ENCODE measurements at regions not wholly inside any gene's neighbourhood (a gene's known extent, or its start where the extent isn't known, plus 50 kb on each side); places are given as distances from the start of the nearest gene placed in this dataset.

DNA sequence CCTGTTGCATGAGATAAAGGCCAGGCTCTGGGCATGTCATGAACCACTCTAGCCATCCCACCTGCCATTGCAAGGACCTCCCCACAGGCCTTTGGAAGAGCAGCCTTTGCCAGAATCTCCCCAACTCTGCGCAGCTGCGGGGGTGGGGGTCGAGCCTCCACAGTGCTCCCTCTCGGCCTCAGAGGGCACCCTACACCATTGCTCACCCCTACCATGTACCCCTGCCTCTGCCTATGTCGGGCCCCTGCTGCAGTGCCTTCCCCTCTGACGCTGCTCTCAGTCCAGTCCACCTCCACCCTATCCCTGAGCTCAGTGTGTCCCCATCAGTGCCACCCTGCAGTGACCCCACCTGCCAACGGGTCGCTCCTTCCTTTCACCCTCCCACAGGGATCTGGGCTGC, 679.7 kb upstream of the RAB6C start:
- H3K27ac ChIP-seq, result no peak overlapping the region
- H3K4me2 ChIP-seq, result no peak overlapping the region
- H3K9ac ChIP-seq, result no peak overlapping the region
- no peaks in the 10 kb centered on the region for H3K79me2 ChIP-seq (ENCODE audit: insufficient read depth, low read depth)
- H3K4me3 ChIP-seq (IDR thresholded peaks at IDR 0.05; ENCODE audit: insufficient read depth, low read depth, low read length), result no peak overlapping the region
- TF ChIP-seq, protein P1, sequence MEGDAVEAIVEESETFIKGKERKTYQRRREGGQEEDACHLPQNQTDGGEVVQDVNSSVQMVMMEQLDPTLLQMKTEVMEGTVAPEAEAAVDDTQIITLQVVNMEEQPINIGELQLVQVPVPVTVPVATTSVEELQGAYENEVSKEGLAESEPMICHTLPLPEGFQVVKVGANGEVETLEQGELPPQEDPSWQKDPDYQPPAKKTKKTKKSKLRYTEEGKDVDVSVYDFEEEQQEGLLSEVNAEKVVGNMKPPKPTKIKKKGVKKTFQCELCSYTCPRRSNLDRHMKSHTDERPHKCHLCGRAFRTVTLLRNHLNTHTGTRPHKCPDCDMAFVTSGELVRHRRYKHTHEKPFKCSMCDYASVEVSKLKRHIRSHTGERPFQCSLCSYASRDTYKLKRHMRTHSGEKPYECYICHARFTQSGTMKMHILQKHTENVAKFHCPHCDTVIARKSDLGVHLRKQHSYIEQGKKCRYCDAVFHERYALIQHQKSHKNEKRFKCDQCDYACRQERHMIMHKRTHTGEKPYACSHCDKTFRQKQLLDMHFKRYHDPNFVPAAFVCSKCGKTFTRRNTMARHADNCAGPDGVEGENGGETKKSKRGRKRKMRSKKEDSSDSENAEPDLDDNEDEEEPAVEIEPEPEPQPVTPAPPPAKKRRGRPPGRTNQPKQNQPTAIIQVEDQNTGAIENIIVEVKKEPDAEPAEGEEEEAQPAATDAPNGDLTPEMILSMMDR (conservative IDR thresholded peaks at IDR 0.05; ENCODE audit: low read depth, low read length), result no peak
- no peaks in the 10 kb centered on the region for H3K4me1 ChIP-seq (ENCODE audit: low read depth, poor library complexity, severe bottlenecking)
- H2AFZ ChIP-seq (ENCODE audit: low read depth), result no peak overlapping the region
- no peaks in the 10 kb centered on the region for H4K20me1 ChIP-seq (ENCODE audit: insufficient read depth)
- no peaks in the 10 kb centered on the region for H3K36me3 ChIP-seq (ENCODE audit: insufficient read depth)
- no peaks in the 10 kb centered on the region for H3K27me3 ChIP-seq (ENCODE audit: insufficient read depth, low read depth)

DNA sequence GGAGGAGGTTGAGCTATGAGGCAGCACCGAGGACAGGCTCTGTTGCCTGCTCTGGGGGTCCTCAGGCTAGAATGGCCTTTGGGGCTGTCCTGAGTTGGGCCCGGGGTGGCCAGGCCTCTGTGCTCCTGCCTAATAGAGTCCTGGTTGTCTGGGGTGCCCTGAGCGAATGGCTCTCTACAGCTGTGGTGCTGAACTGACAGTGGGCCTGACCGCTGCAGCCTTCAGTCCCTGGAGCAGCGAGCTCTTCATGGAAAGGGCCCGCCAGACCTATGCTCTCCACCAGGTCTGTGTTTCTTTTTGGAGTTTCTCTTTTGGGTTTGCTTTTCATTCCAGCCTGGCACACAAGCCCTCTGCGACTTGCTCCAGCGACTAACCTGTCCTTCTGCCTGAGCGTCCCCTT, 679.0 kb upstream of the RAB6C start:
- H3K27me3 ChIP-seq (ENCODE audit: insufficient read depth, low read depth), result no peaks in the 10 kb centered on the region
- no peak overlapping the region for H2AFZ ChIP-seq (ENCODE audit: low read depth)
- H3K9ac ChIP-seq, result no peak overlapping the region
- no peaks in the 10 kb centered on the region for H3K4me1 ChIP-seq (ENCODE audit: low read depth, poor library complexity, severe bottlenecking)
- no peak overlapping the region for H3K4me2 ChIP-seq
- H3K4me3 ChIP-seq (IDR thresholded peaks at IDR 0.05; ENCODE audit: insufficient read depth, low read depth, low read length), result no peak overlapping the region
- no peaks in the 10 kb centered on the region for H3K36me3 ChIP-seq (ENCODE audit: insufficient read depth)
- H3K27ac ChIP-seq, result no peak overlapping the region
- no peaks in the 10 kb centered on the region for H4K20me1 ChIP-seq (ENCODE audit: insufficient read depth)
- TF ChIP-seq, protein P1 (conservative IDR thresholded peaks at IDR 0.05; ENCODE audit: low read depth, low read length), result no peak
- H3K79me2 ChIP-seq (ENCODE audit: insufficient read depth, low read depth), result no peaks in the 10 kb centered on the region

DNA sequence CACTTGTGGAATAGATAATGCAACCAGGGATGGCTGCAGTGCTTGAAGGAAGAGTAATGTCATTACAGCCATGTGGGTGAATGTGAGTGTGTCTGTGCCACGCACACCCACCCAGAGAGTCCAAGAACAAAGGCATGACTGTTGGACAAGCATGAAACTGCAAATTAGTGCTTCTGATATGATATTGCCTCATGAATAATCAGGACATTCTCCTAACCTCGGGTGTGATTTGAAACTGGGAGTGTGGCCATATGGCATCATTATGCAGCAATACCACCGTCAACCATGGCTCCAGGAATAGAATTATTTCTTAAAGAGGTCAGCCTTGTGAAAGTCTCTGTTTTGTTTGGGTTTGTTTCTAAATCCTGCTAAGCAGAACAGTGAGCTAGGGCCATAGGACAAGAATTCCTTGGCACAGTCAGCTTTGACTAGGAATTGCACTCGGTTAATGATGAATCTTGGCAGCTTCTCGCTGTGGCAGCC, 678.0 kb upstream of the RAB6C start:
- Histone ChIP-seq H4K20me1 (ENCODE audit: insufficient read depth) (no peaks in the 10 kb centered on the region), H2AFZ (ENCODE audit: low read depth) (no peak overlapping the region), H3K4me2 (no peak overlapping the region), H3K9ac (no peak overlapping the region), H3K4me3 (IDR thresholded peaks at IDR 0.05; ENCODE audit: insufficient read depth, low read depth, low read length) (no peak overlapping the region), H3K27me3 (ENCODE audit: insufficient read depth, low read depth) (no peaks in the 10 kb centered on the region), H3K27ac (no peak overlapping the region), H3K4me1 (ENCODE audit: low read depth, poor library complexity, severe bottlenecking) (no peaks in the 10 kb centered on the region), H3K36me3 (ENCODE audit: insufficient read depth) (no peaks in the 10 kb centered on the region), H3K79me2 (ENCODE audit: insufficient read depth, low read depth) (no peaks in the 10 kb centered on the region)
- TF ChIP-seq, protein P1 (conservative IDR thresholded peaks at IDR 0.05; ENCODE audit: low read depth, low read length), result no peak

DNA sequence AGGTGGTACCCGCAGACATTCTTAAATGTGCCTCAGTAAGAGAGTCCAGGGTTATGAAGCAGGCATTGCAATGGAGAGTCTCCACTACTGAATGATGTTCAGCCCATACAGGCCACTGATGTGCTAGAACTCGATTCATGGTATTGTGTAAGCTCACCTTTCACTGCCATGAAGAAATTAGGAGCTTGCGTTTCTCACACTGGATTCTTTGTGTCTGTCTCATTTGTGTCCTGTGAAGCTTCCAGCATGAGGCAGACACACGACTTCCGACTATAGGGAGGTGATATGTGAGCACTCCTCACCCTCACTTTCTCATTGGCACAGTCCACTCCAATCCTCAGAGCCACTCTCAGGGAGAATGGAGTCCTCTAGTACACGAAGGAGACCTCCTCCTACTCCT, 677.4 kb upstream of the RAB6C start:
- Histone ChIP-seq H4K20me1 (ENCODE audit: insufficient read depth) (no peaks in the 10 kb centered on the region), H3K4me3 (IDR thresholded peaks at IDR 0.05; ENCODE audit: insufficient read depth, low read depth, low read length) (no peak overlapping the region), H3K4me2 (no peak overlapping the region), H2AFZ (ENCODE audit: low read depth) (no peak overlapping the region), H3K4me1 (ENCODE audit: low read depth, poor library complexity, severe bottlenecking) (no peaks in the 10 kb centered on the region), H3K27ac (no peak overlapping the region), H3K79me2 (ENCODE audit: insufficient read depth, low read depth) (no peaks in the 10 kb centered on the region), H3K27me3 (ENCODE audit: insufficient read depth, low read depth) (no peaks in the 10 kb centered on the region), H3K36me3 (ENCODE audit: insufficient read depth) (no peaks in the 10 kb centered on the region), H3K9ac (no peak overlapping the region)
- TF ChIP-seq, protein P1 (conservative IDR thresholded peaks at IDR 0.05; ENCODE audit: low read depth, low read length), result no peak

Measured in KMS-11 (cell line).